NCI-H226 (cell line): ENCODE measurements at regions not wholly inside any gene's neighbourhood (a gene's known extent, or its start where the extent isn't known, plus 50 kb on each side); places are given as distances from the start of the nearest gene placed in this dataset.
"Not testable (repeated sequence)": the region's sequence is repeated elsewhere in the genome, so short reads cannot be mapped to it uniquely, and the experiment has no call there.

ENCODE experiments used
- DNase-seq: peaks from one replicate; pipeline ENCODE4 v3.0.0-alpha.2; 2015

DNA sequence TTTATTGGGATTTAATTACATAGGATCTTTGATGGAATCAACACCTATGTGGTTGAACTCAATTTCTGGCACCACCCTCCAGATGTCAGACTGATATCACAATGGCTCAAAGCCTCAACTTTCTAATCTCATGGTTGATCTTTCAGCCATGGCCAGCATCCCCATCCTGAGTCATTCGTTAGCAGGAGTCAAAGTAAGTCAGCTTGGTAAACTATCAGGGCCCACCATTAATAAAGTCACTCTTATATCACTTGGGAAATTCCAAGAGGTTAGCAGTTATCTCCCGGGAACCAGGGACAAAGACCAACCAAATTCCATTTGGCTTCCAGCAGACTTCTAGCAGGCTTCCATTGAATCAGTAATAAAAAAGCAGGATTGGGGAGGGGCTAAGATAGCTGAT lies 50.7 kb upstream of the TNFSF4 start:
- no peak for DNase-seq

DNA sequence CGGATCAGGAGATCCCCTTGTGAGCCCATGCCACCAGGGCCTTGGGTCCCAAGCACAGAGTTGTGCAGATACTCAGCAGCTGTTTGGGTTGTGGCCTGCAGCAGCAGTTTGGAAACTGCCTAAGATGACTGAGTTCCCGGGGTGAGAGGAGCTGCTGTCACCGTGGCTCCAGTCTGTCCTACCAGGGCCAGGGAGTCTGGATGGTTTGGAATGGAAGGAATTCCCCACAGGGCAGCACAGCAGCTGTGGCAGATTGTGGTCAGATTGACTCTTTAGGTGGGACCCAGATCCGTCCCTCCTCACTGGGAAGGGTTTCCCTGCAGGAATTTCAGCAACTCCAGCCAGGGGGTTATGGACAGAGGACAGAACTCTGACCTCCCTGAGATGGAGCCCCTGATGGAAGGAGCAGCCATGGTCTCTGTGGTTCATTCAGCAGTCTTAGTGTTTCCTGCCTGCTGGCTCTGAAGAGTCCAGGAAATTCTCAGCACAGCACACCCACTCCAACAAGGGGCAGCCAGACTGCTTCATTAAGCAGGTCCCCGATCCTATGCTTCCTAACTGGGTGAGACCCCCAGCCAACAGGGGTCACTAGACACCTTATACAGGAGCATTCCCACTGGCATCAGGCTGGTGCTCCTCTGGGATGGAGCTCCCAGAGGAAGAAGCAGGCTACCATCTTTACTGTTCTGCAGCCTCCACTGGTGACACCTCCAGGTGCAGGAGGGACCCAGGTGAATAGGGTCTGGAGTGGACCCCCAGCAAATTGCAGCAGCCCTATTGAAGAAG lies 51.5 kb upstream of the TNFSF4 start:
- DNase-seq, result no peak

DNA sequence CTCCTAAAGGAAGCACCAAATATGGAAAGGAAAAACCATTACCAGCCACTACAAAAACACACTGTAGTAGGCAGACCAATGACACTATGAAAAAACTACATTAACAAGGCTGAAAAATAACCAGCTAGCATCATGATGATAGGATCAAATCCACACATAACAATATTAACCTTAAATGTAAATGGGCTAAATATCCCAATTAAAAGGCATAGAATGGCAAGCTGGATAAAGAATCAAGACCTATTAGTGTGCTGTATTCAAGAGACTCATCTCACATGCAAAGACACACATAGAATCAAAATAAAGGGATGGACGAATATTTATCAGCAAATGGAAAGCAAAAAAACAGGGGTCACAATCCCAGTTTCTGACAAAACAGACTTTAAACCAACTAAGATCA lies 53.2 kb upstream of the TNFSF4 start:
- DNase-seq, result not testable (repeated sequence)

DNA sequence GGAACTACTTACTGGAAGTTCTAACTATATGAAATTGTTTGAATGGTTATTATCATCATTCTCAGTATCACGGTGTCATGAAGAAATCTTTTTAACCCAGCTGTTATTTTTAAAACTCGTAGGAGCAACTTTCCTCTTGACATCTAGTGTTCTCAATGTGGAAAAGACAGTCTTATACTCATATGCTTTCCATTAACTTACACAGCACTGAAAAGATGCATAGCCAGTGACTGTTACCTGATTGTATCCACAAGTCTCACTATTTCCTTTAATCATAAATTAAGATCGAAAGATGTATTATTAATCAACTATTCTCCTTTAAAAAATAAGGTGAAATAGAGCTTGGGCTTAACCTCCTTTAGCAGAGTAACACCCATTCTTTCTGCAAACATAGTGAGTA lies 59.7 kb upstream of the TNFSF4 start:
- DNase-seq, result no peak

DNA sequence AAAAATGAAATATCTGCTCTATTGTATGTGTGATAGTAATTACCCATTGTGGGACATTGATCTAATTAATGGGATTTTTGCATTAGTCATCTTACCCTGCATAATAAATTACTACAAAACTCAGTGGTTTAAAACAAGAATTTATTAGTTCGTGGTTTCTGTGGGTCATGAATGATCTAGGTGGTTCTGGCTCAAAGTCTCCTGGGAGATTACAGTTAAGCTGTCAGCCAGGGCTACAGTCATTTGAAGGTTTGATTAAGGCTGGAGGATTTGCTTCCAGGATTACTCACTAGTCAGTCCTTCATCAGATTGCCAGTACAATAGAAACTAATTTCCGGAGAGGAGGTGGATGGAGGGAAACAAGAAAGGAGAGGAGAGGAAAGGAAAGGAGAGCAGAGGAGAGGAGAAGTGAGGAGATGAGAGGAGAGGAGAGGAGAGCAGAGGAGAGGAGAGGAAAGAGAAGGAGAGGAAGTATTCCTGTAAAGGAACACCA lies 60.4 kb upstream of the TNFSF4 start:
- peak; percentile 69 for DNase-seq

DNA sequence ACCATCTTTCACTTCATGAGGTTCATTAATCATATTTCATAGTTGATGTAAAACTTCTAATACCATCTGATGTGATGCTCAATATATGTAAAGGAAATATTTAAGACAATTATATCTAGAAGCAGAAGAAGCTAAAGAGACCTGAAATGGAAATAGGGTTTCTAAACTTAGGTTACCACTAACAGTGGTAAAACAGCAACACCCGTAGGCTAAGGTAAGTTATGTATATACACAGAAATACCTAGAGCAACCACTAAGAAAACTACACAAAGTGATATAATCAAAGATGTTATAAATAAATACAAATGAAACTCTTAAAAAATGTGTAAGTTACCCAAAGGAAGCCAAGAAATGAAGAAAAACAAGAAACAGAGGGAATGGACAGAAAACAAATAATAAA lies 61.1 kb upstream of the TNFSF4 start:
- DNase-seq, result no peak

DNA sequence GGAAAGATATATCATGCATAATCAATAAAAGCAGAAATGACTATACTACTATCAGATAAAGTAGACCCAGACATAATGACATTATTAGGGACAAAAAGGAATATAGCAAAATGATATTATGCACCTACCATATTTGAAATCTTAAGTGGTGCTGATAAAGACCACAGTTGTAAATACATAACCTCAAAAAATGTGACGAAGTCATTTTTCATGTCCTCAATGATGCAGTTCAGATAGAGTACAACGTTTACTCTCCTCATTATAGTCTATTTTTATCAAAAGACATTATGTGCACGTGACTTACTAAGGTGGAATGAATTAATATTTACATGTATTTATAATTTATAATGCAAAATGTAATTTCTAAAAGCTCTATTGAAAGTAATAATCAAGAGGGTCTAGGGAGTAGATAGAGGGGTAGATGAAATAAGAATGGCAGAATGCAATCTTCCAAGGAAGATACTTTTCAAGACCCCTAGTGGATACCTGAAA lies 61.7 kb upstream of the TNFSF4 start:
- DNase-seq, result no peak

DNA sequence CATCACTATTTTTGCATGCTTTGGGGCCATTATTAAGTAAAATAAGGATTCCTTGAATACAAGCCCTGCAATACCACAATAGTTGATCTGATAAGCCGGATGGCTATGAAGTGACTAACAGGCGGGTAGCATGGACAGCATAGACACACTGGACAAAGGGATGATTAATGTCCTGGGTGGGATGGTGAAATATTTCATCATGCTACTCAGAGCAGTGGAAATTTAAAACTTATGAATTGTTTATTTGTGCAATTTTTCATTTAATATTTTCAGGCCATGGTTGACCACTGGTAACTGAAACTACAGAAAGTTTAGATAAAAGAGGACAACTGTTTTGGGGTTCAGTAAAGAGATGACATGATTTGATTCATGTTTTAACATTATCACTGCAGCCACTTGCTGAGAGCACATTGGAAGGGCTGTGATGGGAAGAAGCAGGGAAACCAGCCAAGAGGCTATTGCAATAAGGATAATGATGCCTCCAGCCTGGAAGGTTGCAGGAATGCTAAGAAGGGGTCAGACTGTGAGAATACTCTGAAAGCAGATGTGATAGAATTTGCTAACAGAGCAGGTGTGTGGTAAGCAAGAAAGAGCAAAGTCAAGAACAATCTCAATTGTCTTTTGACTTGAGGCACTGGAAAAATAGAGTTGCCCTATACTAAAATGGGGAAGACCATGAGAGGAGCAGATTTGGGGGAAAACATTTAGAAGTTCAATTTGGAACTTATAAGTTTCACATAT lies 62.5 kb upstream of the TNFSF4 start:
- peak; percentile 91 for DNase-seq

DNA sequence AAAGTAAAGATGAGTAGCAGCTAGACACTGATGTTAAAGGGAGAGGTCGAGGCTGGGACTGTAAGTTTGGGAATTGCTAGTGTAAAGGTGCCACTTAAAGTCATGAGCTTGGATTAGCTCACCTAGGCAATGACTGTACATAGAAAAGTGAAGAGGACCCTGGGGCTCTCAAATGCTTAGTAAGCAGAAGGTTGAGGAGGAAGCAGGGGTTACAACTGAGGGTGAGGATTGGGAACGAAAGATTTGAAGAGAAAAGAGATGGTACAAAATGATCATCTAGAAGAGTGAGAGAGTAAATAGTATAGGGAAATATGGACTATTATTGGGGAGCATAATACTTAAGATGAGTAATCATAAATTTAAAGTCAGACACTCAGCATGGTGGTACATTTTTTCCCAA lies 63.1 kb upstream of the TNFSF4 start:
- no peak for DNase-seq

DNA sequence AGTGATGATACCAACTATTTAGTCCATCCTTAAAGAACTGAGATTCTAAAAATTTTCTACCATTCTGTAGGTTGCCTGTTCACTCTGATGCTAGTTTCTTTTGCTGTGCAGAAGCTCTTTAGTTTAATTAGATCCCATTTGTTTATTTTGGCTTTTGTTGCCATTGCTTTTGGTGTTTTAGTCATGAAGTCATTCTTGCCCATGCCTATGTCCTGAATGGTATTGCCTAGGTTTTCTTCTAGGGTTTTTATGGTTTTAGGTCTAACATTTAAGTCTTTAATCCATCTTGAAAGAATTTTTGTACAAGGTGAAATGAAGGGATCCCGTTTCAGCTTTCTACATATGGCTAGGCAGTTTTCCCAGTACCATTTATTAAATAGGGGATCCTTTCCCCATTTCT lies 63.9 kb upstream of the TNFSF4 start:
- DNase-seq, result not testable (repeated sequence)

DNA sequence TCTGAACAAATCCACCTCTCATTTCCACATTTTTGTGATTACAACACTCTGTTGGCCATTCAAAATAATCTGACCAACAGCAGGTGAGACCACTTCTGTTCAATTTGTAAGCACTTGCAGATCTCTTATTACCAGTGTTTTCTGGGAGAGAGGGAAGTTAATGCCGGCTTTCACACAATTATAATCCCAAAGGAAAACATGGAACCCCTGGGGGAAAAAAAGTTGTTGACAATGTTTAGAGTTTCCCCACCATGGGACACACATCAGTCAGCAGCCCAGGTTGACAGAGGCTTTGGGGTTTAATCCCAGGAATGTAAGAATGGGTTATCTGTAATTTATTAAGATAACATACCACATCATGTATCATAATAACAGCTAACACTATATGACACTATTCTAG lies 68.4 kb upstream of the TNFSF4 start:
- no peak for DNase-seq

DNA sequence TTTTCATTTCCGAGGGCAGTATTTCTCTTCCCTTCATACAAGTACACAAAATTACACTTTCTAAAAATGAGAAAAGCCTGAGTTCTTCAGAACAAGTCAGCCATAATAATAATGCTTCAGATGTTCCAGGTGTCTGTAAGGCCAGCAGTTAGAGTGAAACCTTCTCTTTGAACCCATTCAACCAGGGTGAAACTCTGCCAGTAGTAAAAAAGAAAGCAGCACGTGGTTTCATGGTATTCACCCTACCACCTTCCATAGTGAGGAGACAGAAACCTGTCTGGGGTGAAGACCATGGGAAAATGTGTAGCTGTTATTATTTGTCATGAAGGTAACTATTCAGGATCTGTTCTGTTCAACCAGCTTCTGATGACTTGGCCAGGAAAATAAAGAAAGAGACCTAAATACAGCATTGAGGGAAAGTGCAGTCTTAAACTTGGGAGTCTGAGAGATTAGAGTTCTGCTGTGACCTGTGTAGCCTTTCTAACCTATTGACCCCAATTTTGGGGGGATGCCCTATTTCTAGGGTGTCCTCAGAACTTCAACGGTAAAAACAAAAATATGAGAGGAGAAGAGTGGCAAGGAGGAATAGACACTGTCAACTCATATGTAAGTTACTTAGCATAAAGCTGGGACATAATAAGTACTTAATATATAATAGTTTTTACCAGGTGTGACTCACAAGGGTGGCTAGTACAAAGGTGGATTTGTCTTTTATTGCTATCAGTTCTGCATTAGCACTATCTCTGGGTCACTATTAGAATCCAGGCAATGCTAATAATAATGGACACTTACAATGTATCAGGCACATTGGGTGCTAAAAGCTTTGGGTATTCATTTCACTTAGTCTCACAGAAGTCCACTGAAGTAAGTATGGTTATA lies 70.0 kb upstream of the TNFSF4 start:
- DNase-seq, result no peak

DNA sequence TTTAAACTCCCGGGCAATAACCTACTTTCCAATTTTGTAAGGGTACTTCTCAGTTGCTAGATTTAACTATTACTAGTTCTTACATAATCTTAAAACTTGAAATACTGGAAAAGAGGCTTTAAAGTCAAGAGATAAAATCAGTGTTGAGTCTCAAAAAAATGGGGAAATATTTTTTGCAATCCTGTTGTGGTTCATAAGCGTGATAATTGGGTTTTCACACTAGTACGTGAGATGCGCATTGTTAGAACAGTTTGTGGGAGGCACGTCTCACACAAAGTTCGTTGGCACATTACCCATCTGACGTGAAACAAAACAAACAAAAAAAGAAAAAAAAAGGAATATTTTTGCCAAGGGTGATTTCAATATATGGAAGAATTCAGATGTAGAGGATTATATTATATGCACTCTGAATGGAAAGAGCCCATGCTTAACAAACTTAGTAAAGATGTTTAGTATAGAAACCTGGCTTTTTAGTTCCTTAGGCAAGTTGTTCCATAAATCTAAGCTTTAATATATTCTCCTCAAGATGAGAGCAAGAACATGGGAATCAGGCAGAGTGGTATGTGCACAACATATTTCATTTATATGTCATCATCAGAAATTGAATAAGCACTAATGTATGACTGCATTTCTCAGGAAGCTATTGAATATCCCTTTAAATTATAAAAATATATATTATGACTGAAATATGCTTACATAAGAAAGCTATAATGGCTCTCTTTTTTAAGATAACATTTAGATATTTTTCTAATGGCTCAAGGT lies 73.9 kb upstream of the TNFSF4 start:
- DNase-seq, result no peak

DNA sequence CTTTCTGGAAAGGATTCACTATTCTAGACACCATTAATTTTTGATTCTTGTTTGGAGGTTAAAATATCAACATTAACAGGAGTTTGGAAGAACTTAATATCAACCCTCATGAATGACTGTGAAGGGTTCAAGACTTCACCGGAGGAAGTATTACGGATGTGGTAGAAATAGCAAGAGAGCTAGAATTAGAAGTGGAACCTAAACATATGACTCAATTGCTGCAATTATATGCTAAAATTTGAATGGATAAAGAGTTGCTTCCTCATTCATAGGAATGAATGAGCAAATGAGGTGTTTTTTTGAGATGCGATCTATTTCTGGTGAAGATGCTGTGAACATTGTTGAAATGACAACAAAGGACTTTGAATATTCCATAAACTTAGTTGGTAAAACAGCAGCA lies 77.9 kb upstream of the TNFSF4 start:
- DNase-seq, result no peak

DNA sequence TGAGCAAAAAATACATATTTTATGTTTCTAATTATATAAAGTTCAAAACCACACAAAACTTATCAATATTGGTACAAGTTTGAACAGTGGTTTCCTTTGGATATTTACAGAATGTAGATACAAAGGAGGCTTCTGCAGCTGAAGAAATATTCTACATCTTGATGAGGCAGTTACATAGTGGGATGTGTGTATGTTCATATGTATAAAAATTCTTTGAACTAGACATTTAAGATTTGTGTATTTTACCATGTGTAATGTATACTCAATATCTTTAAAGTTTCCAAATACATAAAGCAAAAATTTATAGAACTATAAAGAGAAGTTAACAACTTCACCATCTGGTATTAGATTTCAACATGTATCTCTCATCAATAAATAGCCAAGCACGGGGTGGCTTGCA lies 80.7 kb upstream of the TNFSF4 start:
- DNase-seq, result no peak

DNA sequence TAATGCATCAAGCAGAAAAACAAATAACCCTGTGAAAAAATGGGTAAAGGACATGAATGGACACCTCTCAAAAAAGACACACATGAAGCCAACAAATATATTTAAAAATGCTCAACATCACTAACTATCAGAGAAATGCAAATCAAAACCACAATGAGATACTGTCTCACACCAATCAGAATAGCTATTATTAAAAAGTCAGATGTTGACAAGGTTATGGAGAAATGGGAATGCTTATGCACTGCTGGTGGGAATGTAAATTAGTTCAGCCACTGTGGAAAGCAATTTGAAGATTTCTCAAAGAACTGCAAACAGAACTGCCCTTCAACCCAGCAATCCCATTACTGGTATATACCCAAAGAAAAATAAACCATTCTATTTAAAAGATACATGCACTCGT lies 86.6 kb upstream of the TNFSF4 start:
- no peak for DNase-seq

DNA sequence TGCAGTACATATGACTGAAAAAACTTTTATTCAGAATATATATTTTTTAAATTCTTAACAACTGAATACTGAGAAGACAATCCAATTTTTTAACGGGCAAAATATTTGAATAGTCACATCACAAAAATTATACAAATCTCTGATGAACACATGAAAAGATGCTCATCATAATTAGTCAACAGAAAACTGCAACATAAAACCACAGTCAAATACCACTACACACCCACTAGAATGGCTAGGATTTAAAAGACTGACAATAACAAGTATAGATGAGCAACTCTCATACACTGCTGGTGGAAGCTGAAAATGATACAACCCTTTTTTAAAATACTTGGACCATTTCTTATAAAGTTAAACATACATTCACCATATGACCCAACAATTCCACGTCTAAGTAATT lies 87.7 kb upstream of the TNFSF4 start:
- no peak for DNase-seq

DNA sequence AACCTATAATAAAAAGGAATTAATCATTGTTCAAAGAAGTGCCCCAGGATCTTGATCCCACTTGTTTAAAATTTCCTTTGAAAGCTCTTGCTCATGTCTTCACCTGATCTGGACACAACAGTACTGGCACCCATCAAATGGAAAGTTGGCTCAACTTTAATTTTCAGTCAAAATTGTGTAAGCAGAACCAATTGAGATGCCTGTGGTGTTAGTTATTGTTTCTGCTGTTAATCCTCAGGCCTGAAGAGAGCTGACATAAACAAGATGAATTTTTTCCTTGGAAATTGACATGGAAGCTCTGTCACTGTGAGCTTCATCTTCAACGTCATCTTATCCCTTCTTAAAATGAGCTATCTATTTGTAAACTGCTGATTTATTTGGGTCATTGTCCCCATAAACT lies 88.3 kb upstream of the TNFSF4 start:
- no peak for DNase-seq

DNA sequence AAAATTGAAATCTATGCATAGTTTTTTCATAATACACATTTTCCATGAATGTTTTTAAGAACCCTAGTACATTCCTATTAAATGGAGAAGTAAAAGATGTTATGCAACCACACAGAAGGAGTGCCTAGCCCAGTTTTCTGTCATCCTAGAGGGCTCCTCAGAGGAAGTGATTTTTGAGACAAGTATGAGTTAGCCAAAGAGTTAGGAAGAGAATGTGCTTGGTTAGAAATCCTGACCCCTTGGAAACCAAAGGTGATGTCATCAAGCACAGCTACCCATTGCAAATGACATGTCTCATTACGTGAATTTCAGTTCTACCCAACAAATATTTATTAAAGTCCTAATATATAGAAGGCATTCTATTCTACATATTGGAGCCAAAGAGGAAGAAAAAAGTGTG lies 88.9 kb upstream of the TNFSF4 start:
- DNase-seq, result no peak

DNA sequence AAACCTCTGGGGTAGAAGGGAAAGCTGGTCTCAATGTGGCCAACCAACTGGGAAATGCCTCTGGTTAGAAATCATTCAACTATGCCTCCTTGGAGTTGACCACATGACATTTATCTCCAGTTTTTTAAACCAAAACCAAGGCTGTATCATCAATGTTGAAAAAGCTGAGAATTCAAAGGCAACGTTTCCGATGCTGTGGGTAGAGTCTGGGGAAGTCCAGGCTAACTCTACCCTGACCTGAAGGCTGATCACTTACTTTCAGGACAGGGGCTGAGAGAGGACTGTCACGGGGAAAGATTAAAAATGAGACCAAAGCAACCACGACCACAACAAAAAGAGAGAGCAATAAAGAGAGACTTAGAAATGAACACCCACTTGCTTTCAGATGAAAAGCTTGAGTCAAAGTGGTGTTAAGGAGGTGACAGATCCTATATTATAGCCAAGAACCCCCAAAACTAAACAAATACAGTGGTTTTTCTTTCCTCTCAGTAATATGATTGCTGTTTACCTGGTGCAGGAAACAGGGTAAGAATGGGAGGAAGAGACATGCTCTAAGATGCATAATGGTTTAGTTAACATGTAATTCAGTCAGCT lies 90.8 kb upstream of the TNFSF4 start:
- no peak for DNase-seq

DNA sequence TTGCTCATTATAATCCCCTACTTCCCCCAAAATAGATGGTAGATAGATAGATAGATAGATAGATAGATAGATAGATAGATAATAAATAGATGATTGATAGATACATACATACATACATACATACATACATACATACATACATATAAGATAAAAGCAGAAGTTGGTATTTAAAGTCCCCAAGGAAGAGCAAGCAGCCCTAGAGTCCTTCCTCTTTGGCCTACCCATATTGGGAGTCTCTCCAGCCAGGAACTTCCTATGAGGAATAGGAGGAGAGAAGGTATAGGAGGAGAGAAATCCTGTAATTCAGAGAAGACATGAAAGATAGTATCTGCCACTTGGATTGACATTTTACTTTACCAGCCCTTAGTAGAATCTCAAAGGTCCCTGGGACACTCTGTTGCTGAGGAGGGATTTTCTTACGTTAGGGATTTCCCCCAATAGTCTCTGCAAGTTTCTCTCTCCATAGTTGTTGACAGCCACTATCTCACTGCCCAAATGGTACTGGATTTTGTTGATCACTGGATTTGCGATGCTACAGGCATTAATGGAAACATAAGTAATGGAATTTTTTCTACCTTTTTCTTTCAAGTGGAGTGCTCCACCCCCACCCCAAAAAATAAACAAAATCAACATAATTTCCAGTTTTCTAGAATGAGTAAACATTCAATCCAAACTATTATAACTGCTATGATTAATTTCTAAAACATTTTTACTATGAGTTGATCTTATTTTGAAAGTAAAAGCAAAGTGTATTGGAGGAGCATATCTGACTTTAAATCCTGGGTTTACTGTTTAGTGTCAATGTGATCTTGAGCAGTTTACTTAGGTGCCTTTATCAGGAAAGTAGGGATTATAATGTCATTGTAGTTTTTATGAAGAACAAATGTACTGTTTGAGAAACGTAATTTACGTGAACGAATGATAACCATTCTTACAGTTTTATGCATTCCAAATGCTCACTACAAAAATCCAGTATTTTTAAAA lies 93.2 kb upstream of the TNFSF4 start:
- no peak for DNase-seq
